HG03378 (cell line): ENCODE measurements at regions not wholly inside any gene's neighbourhood (a gene's known extent, or its start where the extent isn't known, plus 50 kb on each side); places are given as distances from the start of the nearest gene placed in this dataset.

ENCODE experiments used
- ATAC-seq: cut with Tn5 transposase; IDR thresholded peaks from one replicate; pipeline ENCODE4 v1.9.1; 2021; ENCODE audit warnings: mild to moderate bottlenecking, moderate library complexity; ENCODE audit not compliant: unreplicated experiment

GRCh38 chr16:79912592-79913310, 312.2 kb upstream of the MAF start:
- no peak for ATAC-seq

GRCh38 chr16:79911660-79912059, 311.1 kb upstream of the MAF start:
- no peak for ATAC-seq

- no peak for ATAC-seq
These were observed 309.0 kb upstream of the MAF start for GRCh38 chr16:79909571-79909970.

- no peak for ATAC-seq
These were observed 302.9 kb upstream of the MAF start for GRCh38 chr16:79903471-79903870.

- ATAC-seq, result no peak
These were observed 301.8 kb upstream of the MAF start for GRCh38 chr16:79902351-79902750.

- ATAC-seq, result no peak
These were observed 301.0 kb upstream of the MAF start for GRCh38 chr16:79901522-79901921.

- no peak for ATAC-seq
These were observed 299.2 kb upstream of the MAF start for GRCh38 chr16:79899716-79900115.

GRCh38 chr16:79899316-79899715, 298.8 kb upstream of the MAF start:
- ATAC-seq, result no peak

- ATAC-seq, result no peak
These were observed 298.2 kb upstream of the MAF start for GRCh38 chr16:79898703-79899102.

- no peak for ATAC-seq
These were observed 297.1 kb upstream of the MAF start for GRCh38 chr16:79897453-79898146.

- no peak for ATAC-seq
These were observed 296.5 kb upstream of the MAF start for GRCh38 chr16:79897104-79897452.

GRCh38 chr16:79895917-79896203, 295.3 kb upstream of the MAF start:
- no peak for ATAC-seq

GRCh38 chr16:79895053-79895916, 294.7 kb upstream of the MAF start:
- ATAC-seq, result no peak

- no peak for ATAC-seq
These were observed 292.9 kb upstream of the MAF start for GRCh38 chr16:79893445-79893844.

- ATAC-seq, result no peak
These were observed 291.7 kb upstream of the MAF start for GRCh38 chr16:79892278-79892677.

GRCh38 chr16:79891458-79891857, 290.9 kb upstream of the MAF start:
- ATAC-seq, result no peak

GRCh38 chr16:79887541-79888540, 287.3 kb upstream of the MAF start:
- ATAC-seq, result no peak

GRCh38 chr16:79885320-79885719, 284.8 kb upstream of the MAF start:
- ATAC-seq, result no peak

GRCh38 chr16:79883494-79883893, 283.0 kb upstream of the MAF start:
- ATAC-seq, result no peak

- no peak for ATAC-seq
These were observed 281.9 kb upstream of the MAF start for GRCh38 chr16:79882340-79883005.
